ENCODE measurements at regions not wholly inside any gene's neighbourhood (a gene's known extent, or its start where the extent isn't known, plus 50 kb on each side); places are given as distances from the start of the nearest gene placed in this dataset.
A peak's percentile ranks its signal among the peaks of the same experiment; 100 is the strongest.

- no peak overlapping the region for H3K27ac ChIP-seq
- intact Hi-C loops (cut with DNase I), result no loop called here
- peak in 1 of 5 donors; percentile 28 for DNase-seq
- 94 to 96% (median 95%) methylated on average over 16 to 23 of the region's 23 CpGs for WGBS, 4 donors
- H3K36me3 ChIP-seq, result no peaks in the 10 kb centered on the region
- H3K27me3 ChIP-seq, result no peaks in the 10 kb centered on the region
- no peak for TF ChIP-seq POLR2A (IDR thresholded peaks at IDR 0.05)
- TF ChIP-seq CTCF (IDR thresholded peaks at IDR 0.05), result no peak
- no peaks in the 10 kb centered on the region for H3K4me1 ChIP-seq
- ATAC-seq, result peak in 1 of 4 donors; percentile 12
- no peak overlapping the region for H3K4me3 ChIP-seq
- peaks cover 0 to 6% (median 0%) of the 10 kb centered on the region in 12 donors for H3K9me3 ChIP-seq
Observed at GRCh38 chr2:81194581-81194980, 890.0 kb upstream of the LRRTM1 start.

GRCh38 chr2:81194176-81194575 is 889.6 kb upstream of the LRRTM1 start:
- ATAC-seq, result no peak
- H3K36me3 ChIP-seq, result no peaks in the 10 kb centered on the region
- peak in 1 of 5 donors; percentile 52 for DNase-seq
- peaks cover 0 to 6% (median 0%) of the 10 kb centered on the region in 12 donors for H3K9me3 ChIP-seq
- no peak overlapping the region for H3K4me3 ChIP-seq
- no peaks in the 10 kb centered on the region for H3K27me3 ChIP-seq
- no peak overlapping the region for H3K27ac ChIP-seq
- WGBS, 4 donors, result 93 to 94% (median 93%) methylated on average over 12 to 30 of the region's 30 CpGs
- TF ChIP-seq CTCF (IDR thresholded peaks at IDR 0.05) (no peak), POLR2A (IDR thresholded peaks at IDR 0.05) (no peak)
- intact Hi-C loops (cut with DNase I), result no loop called here
- no peaks in the 10 kb centered on the region for H3K4me1 ChIP-seq

- Histone ChIP-seq H3K4me3 (no peak overlapping the region), H3K27me3 (no peaks in the 10 kb centered on the region), H3K36me3 (no peaks in the 10 kb centered on the region), H3K9me3 (peaks cover 0 to 8% (median 0%) of the 10 kb centered on the region in 12 donors), H3K4me1 (no peaks in the 10 kb centered on the region), H3K27ac (no peak overlapping the region)
- no peak for DNase-seq
- no peak for ATAC-seq
- no peak for TF ChIP-seq CTCF (IDR thresholded peaks at IDR 0.05)
- TF ChIP-seq POLR2A (IDR thresholded peaks at IDR 0.05), result no peak
- intact Hi-C loops (cut with DNase I), result no loop called here
Observed at GRCh38 chr2:81181845-81182244, 877.3 kb upstream of the LRRTM1 start.

- Histone ChIP-seq H3K27me3 (no peaks in the 10 kb centered on the region), H3K4me3 (no peak overlapping the region), H3K27ac (no peak overlapping the region), H3K9me3 (peaks cover 0 to 1% (median 0%) of the 10 kb centered on the region in 12 donors), H3K4me1 (no peaks in the 10 kb centered on the region), H3K36me3 (no peaks in the 10 kb centered on the region)
- no peak for ATAC-seq
- DNase-seq, result no peak
- WGBS, 4 donors, result 79 to 84% (median 81%) methylated on average over 2 of the region's 2 CpGs
- TF ChIP-seq POLR2A (IDR thresholded peaks at IDR 0.05) (no peak), CTCF (IDR thresholded peaks at IDR 0.05) (no peak)
- intact Hi-C loops (cut with DNase I), result no loop called here
Observed at GRCh38 chr2:81171447-81171846, 866.9 kb upstream of the LRRTM1 start.

Measured in heart left ventricle (tissue), 16 donors.